GM21447 (cell line): ENCODE measurements at regions not wholly inside any gene's neighbourhood (a gene's known extent, or its start where the extent isn't known, plus 50 kb on each side); places are given as distances from the start of the nearest gene placed in this dataset.

Experiments
- ATAC-seq: cut with Tn5 transposase; IDR thresholded peaks from one replicate; pipeline ENCODE4 v1.9.1; 2021; ENCODE audit not compliant: unreplicated experiment

- ATAC-seq: no peak
Observed at GRCh38 chr5:2460098-2460497, 291.4 kb downstream of the IRX2 start.

- no peak for ATAC-seq
Observed at GRCh38 chr5:2459251-2459650, 292.2 kb downstream of the IRX2 start.

GRCh38 chr5:2455878-2456277 lies 295.6 kb downstream of the IRX2 start:
- no peak for ATAC-seq

GRCh38 chr5:2454876-2455275 lies 296.6 kb downstream of the IRX2 start:
- ATAC-seq: no peak

- ATAC-seq: no peak
Observed at GRCh38 chr5:2453781-2454180, 297.7 kb downstream of the IRX2 start.

- ATAC-seq: no peak
Observed at GRCh38 chr5:2451100-2451499, 300.4 kb downstream of the IRX2 start.

- ATAC-seq: no peak
Observed at GRCh38 chr5:2442496-2443354, 308.8 kb downstream of the IRX2 start.

GRCh38 chr5:2441495-2442180 lies 309.8 kb downstream of the IRX2 start:
- ATAC-seq: no peak

GRCh38 chr5:2439608-2440007 lies 311.9 kb downstream of the IRX2 start:
- no peak for ATAC-seq

- ATAC-seq: no peak
Observed at GRCh38 chr5:2433086-2433485, 318.4 kb downstream of the IRX2 start.

- ATAC-seq: no peak
Observed at GRCh38 chr5:2432076-2432920, 319.2 kb downstream of the IRX2 start.

- no peak for ATAC-seq
Observed at GRCh38 chr5:2430606-2431005, 320.9 kb downstream of the IRX2 start.

GRCh38 chr5:2427983-2428382 lies 323.5 kb downstream of the IRX2 start:
- no peak for ATAC-seq

GRCh38 chr5:2423634-2424033 lies 327.8 kb downstream of the IRX2 start:
- ATAC-seq: no peak

- ATAC-seq: no peak
Observed at GRCh38 chr5:2417301-2417700, 334.2 kb downstream of the IRX2 start.

- no peak for ATAC-seq
Observed at GRCh38 chr5:2415678-2416077, 335.8 kb downstream of the IRX2 start.

- no peak for ATAC-seq
Observed at GRCh38 chr5:2410451-2410850, 341.0 kb downstream of the IRX2 start.

- ATAC-seq: no peak
Observed at GRCh38 chr5:2403296-2403695, 348.2 kb downstream of the IRX2 start.

GRCh38 chr5:2399804-2400203 lies 351.7 kb downstream of the IRX2 start:
- no peak for ATAC-seq

GRCh38 chr5:2399096-2399495 lies 352.4 kb downstream of the IRX2 start:
- ATAC-seq: no peak

GRCh38 chr5:2393556-2393955 lies 357.9 kb downstream of the IRX2 start:
- no peak for ATAC-seq

- ATAC-seq: no peak
Observed at GRCh38 chr5:2391566-2391965, 359.9 kb downstream of the IRX2 start.
